ENCODE measurements at regions not wholly inside any gene's neighbourhood (a gene's known extent, or its start where the extent isn't known, plus 50 kb on each side); places are given as distances from the start of the nearest gene placed in this dataset.

GRCh38 chr4:26191353-26191752, 129.5 kb upstream of the RBPJ start:
- TF ChIP-seq CTCF (IDR thresholded peaks at IDR 0.05; ENCODE audit: low read length): no peak
- no peak for TF ChIP-seq EZH2 (IDR thresholded peaks at IDR 0.05; ENCODE audit: borderline replicate concordance, low read length)
- H2AFZ ChIP-seq (ENCODE audit: low read length): no peak overlapping the region
- no peak overlapping the region for H3K27ac ChIP-seq (ENCODE audit: low read depth, low read length, poor library complexity, severe bottlenecking)
- no peaks in the 10 kb centered on the region for H3K9me2 ChIP-seq (ENCODE audit: low read depth, low read length)
- H3K27me3 ChIP-seq (ENCODE audit: insufficient read depth, low read length): no peaks in the 10 kb centered on the region
- H3K79me2 ChIP-seq (ENCODE audit: insufficient read depth, low read length): no peaks in the 10 kb centered on the region
- no peaks in the 10 kb centered on the region for H3K36me3 ChIP-seq (ENCODE audit: insufficient read depth, low read length)
- H3K9ac ChIP-seq (ENCODE audit: low read length): no peak overlapping the region
- no peaks in the 10 kb centered on the region for H4K20me1 ChIP-seq (ENCODE audit: insufficient read depth, low read length)
- H3K4me2 ChIP-seq (ENCODE audit: low read length): no peak overlapping the region
- no peaks in the 10 kb centered on the region for H3K9me3 ChIP-seq (ENCODE audit: low read length)
- H3F3A ChIP-seq (ENCODE audit: insufficient read depth, low read length): no peaks in the 10 kb centered on the region
- H3K4me1 ChIP-seq (ENCODE audit: insufficient read depth, low read length, severe bottlenecking): no peaks in the 10 kb centered on the region
- H3K4me3 ChIP-seq (ENCODE audit: low read depth, low read length, poor library complexity, severe bottlenecking): no peak overlapping the region

- Histone ChIP-seq H2AFZ (ENCODE audit: low read length) (no peak overlapping the region), H3K9me2 (ENCODE audit: low read depth, low read length) (no peaks in the 10 kb centered on the region), H3K4me3 (ENCODE audit: low read depth, low read length, poor library complexity, severe bottlenecking) (no peak overlapping the region), H3K9me3 (ENCODE audit: low read length) (no peaks in the 10 kb centered on the region), H3K4me2 (ENCODE audit: low read length) (no peak overlapping the region), H4K20me1 (ENCODE audit: insufficient read depth, low read length) (no peaks in the 10 kb centered on the region), H3K27ac (ENCODE audit: low read depth, low read length, poor library complexity, severe bottlenecking) (no peak overlapping the region), H3K79me2 (ENCODE audit: insufficient read depth, low read length) (no peaks in the 10 kb centered on the region), H3K9ac (ENCODE audit: low read length) (no peak overlapping the region), H3K36me3 (ENCODE audit: insufficient read depth, low read length) (no peaks in the 10 kb centered on the region), H3F3A (ENCODE audit: insufficient read depth, low read length) (no peaks in the 10 kb centered on the region), H3K4me1 (ENCODE audit: insufficient read depth, low read length, severe bottlenecking) (no peaks in the 10 kb centered on the region), H3K27me3 (ENCODE audit: insufficient read depth, low read length) (no peaks in the 10 kb centered on the region)
- TF ChIP-seq EZH2 (IDR thresholded peaks at IDR 0.05; ENCODE audit: borderline replicate concordance, low read length) (no peak), CTCF (IDR thresholded peaks at IDR 0.05; ENCODE audit: low read length) (no peak)
Measured at GRCh38 chr4:26192899-26193869, 127.6 kb upstream of the RBPJ start.

- Histone ChIP-seq H3K9ac (ENCODE audit: low read length) (no peak overlapping the region), H4K20me1 (ENCODE audit: insufficient read depth, low read length) (no peaks in the 10 kb centered on the region), H3K9me3 (ENCODE audit: low read length) (no peaks in the 10 kb centered on the region), H2AFZ (ENCODE audit: low read length) (no peak overlapping the region), H3K79me2 (ENCODE audit: insufficient read depth, low read length) (no peaks in the 10 kb centered on the region), H3K4me2 (ENCODE audit: low read length) (no peak overlapping the region), H3K36me3 (ENCODE audit: insufficient read depth, low read length) (no peaks in the 10 kb centered on the region), H3K9me2 (ENCODE audit: low read depth, low read length) (no peaks in the 10 kb centered on the region), H3K4me3 (ENCODE audit: low read depth, low read length, poor library complexity, severe bottlenecking) (no peak overlapping the region), H3K27me3 (ENCODE audit: insufficient read depth, low read length) (no peaks in the 10 kb centered on the region), H3K4me1 (ENCODE audit: insufficient read depth, low read length, severe bottlenecking) (no peaks in the 10 kb centered on the region), H3K27ac (ENCODE audit: low read depth, low read length, poor library complexity, severe bottlenecking) (no peak overlapping the region), H3F3A (ENCODE audit: insufficient read depth, low read length) (no peaks in the 10 kb centered on the region)
- TF ChIP-seq CTCF (IDR thresholded peaks at IDR 0.05; ENCODE audit: low read length): no peak
- TF ChIP-seq EZH2 (IDR thresholded peaks at IDR 0.05; ENCODE audit: borderline replicate concordance, low read length): no peak
Measured at GRCh38 chr4:26194764-26195163, 126.0 kb upstream of the RBPJ start.

All from OCI-LY1 (cell line).